ENCODE measurements at regions not wholly inside any gene's neighbourhood (a gene's known extent, or its start where the extent isn't known, plus 50 kb on each side); places are given as distances from the start of the nearest gene placed in this dataset.
A peak's percentile ranks its signal among the peaks of the same experiment; 100 is the strongest.

- TF ChIP-seq CTCF (IDR thresholded peaks at IDR 0.05) = no peak
- ATAC-seq (no peak), DNase-seq (no peak)
- Histone ChIP-seq H3K27ac (no peak overlapping the region), H3K4me3 (no peak overlapping the region), H3K36me3 (no peaks in the 10 kb centered on the region), H3K4me1 (peaks cover 15% of the 10 kb centered on the region), H3K27me3 (no peaks in the 10 kb centered on the region), H3K9me3 (no peaks in the 10 kb centered on the region)
- intact Hi-C loops (cut with DNase I) = no loop called here
Measured at GRCh38 chr11:130526846-130527245, 78.4 kb downstream of the ADAMTS15 start.

DNA sequence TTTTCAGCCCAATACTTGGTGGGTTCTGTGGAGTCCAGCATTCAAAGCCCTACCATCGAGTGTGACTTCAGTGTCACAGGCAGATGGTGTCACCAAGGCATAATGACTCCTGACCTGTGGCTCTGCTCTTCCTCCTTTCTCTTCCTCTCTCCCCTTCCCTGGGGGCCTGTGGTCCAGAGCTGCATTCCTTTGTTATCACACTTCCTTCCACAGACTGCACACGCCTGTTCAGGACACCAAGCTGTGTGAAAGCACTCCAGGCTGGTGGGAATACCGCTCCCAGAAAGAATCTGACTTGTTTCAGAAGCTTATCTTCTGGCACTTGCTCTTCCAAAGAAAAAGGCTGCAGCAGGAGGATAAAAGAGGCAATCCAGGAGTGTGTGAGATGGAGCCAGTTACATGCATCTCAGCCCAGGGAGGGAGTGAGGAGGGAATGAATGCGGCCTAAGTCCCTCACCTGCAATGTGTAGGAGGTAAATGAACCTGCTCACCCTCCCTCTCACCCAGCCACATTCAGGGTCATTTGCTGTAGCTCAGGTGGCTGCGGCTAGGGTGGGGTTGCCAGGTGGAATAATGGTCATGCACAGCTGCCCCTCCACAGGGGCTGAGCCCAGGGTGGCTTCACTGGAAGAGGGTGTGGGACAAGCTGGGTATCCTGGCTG is 79.3 kb downstream of the ADAMTS15 start:
- Histone ChIP-seq H3K9me3 (no peaks in the 10 kb centered on the region), H3K27me3 (no peaks in the 10 kb centered on the region), H3K36me3 (no peaks in the 10 kb centered on the region), H3K4me3 (no peak overlapping the region), H3K27ac (peak overlapping the region; percentile 3), H3K4me1 (peaks cover 14% of the 10 kb centered on the region)
- ATAC-seq (peak; percentile 59), DNase-seq (no peak)
- no peak for TF ChIP-seq CTCF (IDR thresholded peaks at IDR 0.05)
- intact Hi-C loops (cut with DNase I) = no loop called here

GRCh38 chr11:130528298-130529261 is 80.1 kb downstream of the ADAMTS15 start:
- intact Hi-C loops (cut with DNase I) = no loop called here
- H3K4me3 ChIP-seq = no peak overlapping the region
- no peaks in the 10 kb centered on the region for H3K36me3 ChIP-seq
- DNase-seq (no peak), ATAC-seq (no peak)
- no peak for TF ChIP-seq CTCF (IDR thresholded peaks at IDR 0.05)
- no peaks in the 10 kb centered on the region for H3K9me3 ChIP-seq
- no peak overlapping the region for H3K27ac ChIP-seq
- H3K27me3 ChIP-seq = no peaks in the 10 kb centered on the region
- H3K4me1 ChIP-seq = peaks cover 11% of the 10 kb centered on the region

GRCh38 chr11:130529366-130529765 is 80.9 kb downstream of the ADAMTS15 start:
- ATAC-seq (no peak), DNase-seq (no peak)
- Histone ChIP-seq H3K36me3 (no peaks in the 10 kb centered on the region), H3K9me3 (no peaks in the 10 kb centered on the region), H3K27ac (no peak overlapping the region), H3K27me3 (no peaks in the 10 kb centered on the region), H3K4me1 (peaks cover 11% of the 10 kb centered on the region), H3K4me3 (no peak overlapping the region)
- no peak for TF ChIP-seq CTCF (IDR thresholded peaks at IDR 0.05)
- intact Hi-C loops (cut with DNase I) = no loop called here

DNA sequence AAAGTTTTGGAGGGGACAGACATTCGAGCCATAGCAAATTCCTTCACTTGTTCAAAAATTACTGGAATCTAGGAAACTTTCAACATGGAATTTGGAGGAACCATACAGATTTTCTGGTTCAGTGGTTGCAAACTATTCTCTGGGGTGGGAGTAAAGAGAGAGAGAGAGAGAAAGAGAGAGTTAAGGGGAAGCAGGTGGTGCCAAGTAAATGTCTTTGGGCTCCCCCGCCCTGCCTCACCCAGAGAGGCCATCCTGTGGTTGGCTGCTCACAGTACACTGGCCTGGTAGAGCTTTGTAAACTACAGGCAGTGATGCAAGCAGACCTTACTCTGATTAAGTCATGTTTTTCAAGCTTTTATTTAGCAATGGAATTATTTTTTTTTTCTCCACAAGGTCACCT is 82.6 kb downstream of the ADAMTS15 start:
- Histone ChIP-seq H3K36me3 (no peaks in the 10 kb centered on the region), H3K27me3 (no peaks in the 10 kb centered on the region), H3K9me3 (no peaks in the 10 kb centered on the region), H3K4me1 (peaks cover 11% of the 10 kb centered on the region), H3K4me3 (no peak overlapping the region), H3K27ac (no peak overlapping the region)
- ATAC-seq (no peak), DNase-seq (no peak)
- TF ChIP-seq CTCF (IDR thresholded peaks at IDR 0.05) = no peak
- intact Hi-C loops (cut with DNase I) = no loop called here
